Upper lobe of left lung (tissue), 6 donors: ENCODE measurements at regions not wholly inside any gene's neighbourhood (a gene's known extent, or its start where the extent isn't known, plus 50 kb on each side); places are given as distances from the start of the nearest gene placed in this dataset.
A peak's percentile ranks its signal among the peaks of the same experiment; 100 is the strongest.
"Not testable (repeated sequence)": the region's sequence is repeated elsewhere in the genome, so short reads cannot be mapped to it uniquely, and the experiment has no call there.

Experiments used
- ATAC-seq, 2 donors: fragments of 200-7000 bp; cut with Tn5 transposase; one replicate each; pipeline ENCODE4 v1.9.1; 2022; ENCODE audit warnings: mild to moderate bottlenecking in 2 of 2, moderate library complexity in 2 of 2; ENCODE audit not compliant: low FRiP score in 2 of 2
- DNase-seq, 2 donors: peaks; one replicate each; pipeline ENCODE4 v3.0.0-alpha.2; 2019 to 2020
- H3K27ac ChIP-seq, 4 donors: fragments of 200-600 bp; sonication (generic); one replicate each; pipeline ENCODE4 v1.5.1; 2016 to 2019
- H3K27me3 ChIP-seq, 4 donors: fragments of 200-600 bp; sonication (generic); one replicate each; pipeline ENCODE4 v1.5.1; 2017 to 2019
- H3K36me3 ChIP-seq, 4 donors: fragments of 200-600 bp; sonication (generic); one replicate each; pipeline ENCODE4 v1.5.1; 2016 to 2019
- H3K4me1 ChIP-seq, 4 donors: fragments of 200-600 bp; sonication (generic); one replicate each; pipeline ENCODE4 v1.5.1; 2018 to 2019
- H3K4me3 ChIP-seq, 4 donors: fragments of 200-600 bp; sonication (generic); one replicate each; pipeline ENCODE4 v1.5.1; 2017 to 2019; ENCODE audit warnings: mild to moderate bottlenecking in 2 of 4, moderate library complexity in 1 of 4
- H3K9me3 ChIP-seq, 4 donors: fragments of 200-600 bp; sonication (generic); one replicate each; pipeline ENCODE4 v1.5.1; 2018 to 2019
- CTCF ChIP-seq, 6 experiments: fragments of 450-650 bp in 4 of 6; fragments of 200-600 bp in 2 of 6; sonication (generic) in 2 of 6; IDR thresholded peaks; one replicate each; pipeline ENCODE4 v1.5.1; 2016 to 2019; ENCODE audit warnings: antibody characterized with exemption in 6 of 6
- EP300 ChIP-seq, 4 donors: sonication (generic); formaldehyde crosslinking; IDR thresholded peaks; one replicate each; pipeline ENCODE4 v1.5.1; 2017; ENCODE audit warnings: antibody characterized with exemption in 4 of 4, control low read depth in 2 of 4
- POLR2A ChIP-seq, 4 donors: fragments of 450-650 bp; IDR thresholded peaks; one replicate each; pipeline ENCODE4 v1.5.1; 2016 to 2017; ENCODE audit warnings: antibody characterized with exemption in 4 of 4, mild to moderate bottlenecking in 2 of 4
- POLR2AphosphoS5 ChIP-seq, 2 donors: sonication (generic); formaldehyde crosslinking; IDR thresholded peaks; one replicate each; pipeline ENCODE4 v1.5.1; 2017; ENCODE audit warnings: antibody characterized with exemption in 2 of 2
- WGBS, 2 donors: methylation state at CpG; one replicate each; pipeline ENCODE4 v1.1.5; 2017 to 2018; 5-methylcytosine and 5-hydroxymethylcytosine counted together
- donor health status: DM: no; HTN: no; CAD: no; lungs with moderate emphysema.
- donor health status: DM: no; HTN: yes; CAD: no; lungs with severe emphysema.

- WGBS, 2 donors: 47 to 61% methylated on average over 3 of the region's 3 CpGs
- ATAC-seq (no peak), DNase-seq (no peak)
- Histone ChIP-seq H3K27me3 (no peaks in the 10 kb centered on the region), H3K4me3 (no peak overlapping the region), H3K27ac (no peak overlapping the region), H3K4me1 (no peaks in the 10 kb centered on the region), H3K9me3 (no peaks in the 10 kb centered on the region), H3K36me3 (no peaks in the 10 kb centered on the region)
- TF ChIP-seq POLR2AphosphoS5 (IDR thresholded peaks at IDR 0.05) (no peak), POLR2A (IDR thresholded peaks at IDR 0.05) (no peak), CTCF (IDR thresholded peaks at IDR 0.05) (no peak), EP300 (IDR thresholded peaks at IDR 0.05) (no peak)
Measured at GRCh38 chr2:67904566-67904965, 158.2 kb downstream of the C1D start.

GRCh38 chr2:67904966-67905365, 157.8 kb downstream of the C1D start:
- Histone ChIP-seq H3K4me3 (no peak overlapping the region), H3K9me3 (no peaks in the 10 kb centered on the region), H3K27me3 (no peaks in the 10 kb centered on the region), H3K36me3 (no peaks in the 10 kb centered on the region), H3K4me1 (no peaks in the 10 kb centered on the region), H3K27ac (no peak overlapping the region)
- DNase-seq: no peak
- no peak for TF ChIP-seq CTCF (IDR thresholded peaks at IDR 0.05)
- WGBS, 2 donors: 60 to 89% methylated on average over 4 of the region's 4 CpGs
- ATAC-seq: no peak

- not testable (repeated sequence) for H3K27ac ChIP-seq, DNase-seq, H3K36me3 ChIP-seq, ATAC-seq, H3K9me3 ChIP-seq, H3K27me3 ChIP-seq, H3K4me1 ChIP-seq, H3K4me3 ChIP-seq
Measured at GRCh38 chr2:67906547-67906946, 156.3 kb downstream of the C1D start.

- WGBS, 2 donors: 67 to 71% methylated on average over 2 of the region's 2 CpGs
- Histone ChIP-seq H3K27ac (peak overlapping the region in 2 of 4 donors; percentile 4 to 16), H3K9me3 (no peaks in the 10 kb centered on the region), H3K4me3 (no peak overlapping the region), H3K36me3 (no peaks in the 10 kb centered on the region), H3K4me1 (no peaks in the 10 kb centered on the region), H3K27me3 (no peaks in the 10 kb centered on the region)
- DNase-seq (no peak), ATAC-seq (peak in 1 of 2 donors; percentile 57)
- no peak for TF ChIP-seq POLR2AphosphoS5 (IDR thresholded peaks at IDR 0.05)
- no peak for TF ChIP-seq POLR2A (IDR thresholded peaks at IDR 0.05)
- TF ChIP-seq EP300 (IDR thresholded peaks at IDR 0.05): no peak
- no peak for TF ChIP-seq CTCF (IDR thresholded peaks at IDR 0.05)
Measured at GRCh38 chr2:67917332-67918054, 145.3 kb downstream of the C1D start.

- H3K36me3 ChIP-seq: no peaks in the 10 kb centered on the region
- TF ChIP-seq POLR2A (IDR thresholded peaks at IDR 0.05) (no peak), POLR2AphosphoS5 (IDR thresholded peaks at IDR 0.05) (no peak), CTCF (IDR thresholded peaks at IDR 0.05) (no peak), EP300 (IDR thresholded peaks at IDR 0.05) (no peak)
- no peaks in the 10 kb centered on the region for H3K9me3 ChIP-seq
- 100% methylated on average over 2 to 3 of the region's 3 CpGs for WGBS, 2 donors
- H3K27me3 ChIP-seq: no peaks in the 10 kb centered on the region
- H3K27ac ChIP-seq: peak overlapping the region in 1 of 4 donors; percentile 4
- peaks cover 0 to under 1% (median 0%) of the 10 kb centered on the region in 4 donors for H3K4me1 ChIP-seq
- ATAC-seq (no peak), DNase-seq (no peak)
- H3K4me3 ChIP-seq: no peak overlapping the region
Measured at GRCh38 chr2:67918471-67918870, 144.3 kb downstream of the C1D start.
